NCI-H460 (cell line): ENCODE measurements at regions not wholly inside any gene's neighbourhood (a gene's known extent, or its start where the extent isn't known, plus 50 kb on each side); places are given as distances from the start of the nearest gene placed in this dataset.

Experiments
- DNase-seq: peaks from one replicate; pipeline ENCODE4 v3.0.0-alpha.2; 2016; ENCODE audit warnings: low read depth; ENCODE audit errors: extremely low read depth

- DNase-seq = no peak
These were observed 53.1 kb downstream of the ATXN3L start for GRCh38 chrX:13266641-13267345.

GRCh38 chrX:13265549-13266132 is 54.2 kb downstream of the ATXN3L start:
- DNase-seq = no peak

DNA sequence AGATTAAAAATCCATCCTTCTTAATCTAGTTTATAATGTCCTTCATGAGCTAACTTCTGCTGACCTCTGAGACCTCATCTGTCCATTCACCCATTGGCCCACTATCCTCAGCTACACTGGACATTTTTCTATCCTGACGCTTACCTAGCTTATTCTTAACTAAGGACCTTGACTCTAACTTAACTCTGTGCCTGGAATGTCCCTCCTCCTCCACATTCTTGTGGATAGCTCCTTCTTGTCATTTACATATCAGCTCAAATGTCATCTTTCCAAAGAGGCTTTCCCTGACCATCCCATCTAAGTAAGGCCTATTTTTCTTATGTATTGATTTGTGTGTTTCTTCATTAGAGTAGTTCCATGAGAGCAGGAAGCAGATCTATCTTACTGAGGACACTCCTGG is 54.7 kb downstream of the ATXN3L start:
- DNase-seq = no peak

- no peak for DNase-seq
These were observed 56.1 kb downstream of the ATXN3L start for GRCh38 chrX:13263560-13264251.

DNA sequence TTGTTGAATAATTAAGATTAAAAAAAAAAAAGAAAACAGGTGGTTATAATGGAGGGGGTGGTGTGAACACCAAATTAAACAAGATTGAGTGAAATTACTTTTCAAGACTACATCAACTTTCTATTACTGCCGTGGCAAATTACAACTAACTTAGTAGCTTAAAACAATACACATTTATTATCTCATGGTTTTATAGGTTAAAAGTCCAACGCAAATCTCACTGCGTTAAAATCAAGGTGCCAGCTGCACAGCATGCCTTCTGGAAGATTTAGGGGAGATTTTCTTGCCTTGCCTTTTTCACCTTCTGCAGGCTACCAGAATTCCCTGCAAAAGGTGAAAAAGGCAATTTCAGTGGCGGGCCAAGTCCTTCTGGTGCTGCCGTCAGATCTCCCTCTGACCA is 58.5 kb downstream of the ATXN3L start:
- DNase-seq = no peak

GRCh38 chrX:13260598-13260997 is 59.3 kb downstream of the ATXN3L start:
- no peak for DNase-seq

DNA sequence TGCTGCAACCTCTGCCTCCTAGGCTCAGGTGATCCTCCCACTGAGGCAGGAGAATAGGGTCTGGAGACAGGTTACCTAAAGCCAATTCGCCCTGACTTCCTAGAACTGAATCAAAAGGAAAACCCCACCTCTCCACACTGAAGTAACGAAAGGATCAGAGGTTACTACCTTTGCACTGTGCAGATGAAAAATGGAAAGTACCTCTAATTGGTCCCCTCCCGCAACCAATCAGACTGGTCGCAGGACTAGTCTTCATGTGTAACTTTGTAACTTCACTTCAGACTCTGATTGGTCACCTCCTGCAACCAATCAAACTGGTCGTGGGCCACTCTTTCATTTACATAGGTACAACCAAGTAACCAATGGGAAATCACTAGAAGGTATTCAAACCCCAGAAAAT is 61.1 kb downstream of the ATXN3L start:
- DNase-seq = no peak

DNA sequence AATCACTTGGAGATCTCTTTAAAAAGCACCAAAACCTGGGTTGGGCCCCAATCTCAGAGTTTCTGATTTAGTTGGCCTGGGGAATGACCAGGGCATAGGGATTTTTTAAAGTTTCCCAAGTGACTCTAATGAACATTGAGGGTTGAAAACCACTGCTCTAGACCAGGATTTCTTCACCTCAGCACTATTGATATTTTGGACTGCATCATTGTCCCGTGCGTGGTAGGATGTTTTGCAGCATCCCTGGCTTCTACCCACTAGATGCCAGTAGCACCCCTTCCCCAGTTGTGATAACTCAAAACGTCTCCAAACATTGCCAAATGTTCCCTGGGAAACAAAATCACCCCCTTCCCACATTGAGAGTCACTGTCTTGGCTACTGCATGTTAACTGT is 61.8 kb downstream of the ATXN3L start:
- no peak for DNase-seq

DNA sequence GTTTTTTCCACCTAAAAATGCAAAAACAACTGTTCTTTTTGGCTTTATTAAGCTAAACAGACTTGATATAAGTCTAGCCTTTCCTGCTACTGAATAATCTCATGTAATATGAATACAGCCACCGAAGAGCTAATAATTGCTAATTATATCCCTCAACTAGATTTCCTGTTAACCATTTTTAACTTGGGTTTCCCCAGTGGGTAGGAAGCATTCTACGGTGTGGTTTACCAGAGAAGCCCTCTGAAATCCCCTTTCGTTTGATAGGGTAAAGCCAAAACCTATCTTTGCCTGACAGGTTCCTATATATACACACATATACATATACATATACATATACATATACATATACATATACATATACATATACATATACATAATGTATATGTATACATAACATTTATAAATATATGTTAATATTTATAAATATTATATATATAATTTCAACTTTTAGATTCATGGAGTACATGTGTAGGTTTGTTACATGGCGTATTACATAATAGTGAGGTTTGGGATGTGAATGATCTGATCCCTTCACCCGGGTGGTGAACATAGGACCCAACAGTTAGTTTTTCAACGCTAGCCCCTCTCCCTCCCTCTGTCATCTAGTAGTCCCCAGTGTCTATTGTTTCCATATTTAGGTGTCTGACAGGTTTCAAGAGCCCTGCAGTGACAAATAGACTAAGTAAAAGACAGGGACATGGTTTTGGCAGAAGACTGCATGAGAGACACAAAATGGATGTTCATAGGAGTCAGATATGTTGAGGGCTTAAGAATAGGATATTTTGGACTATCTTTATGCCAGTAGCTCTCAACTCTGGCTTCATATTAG is 62.4 kb downstream of the ATXN3L start:
- no peak for DNase-seq

DNA sequence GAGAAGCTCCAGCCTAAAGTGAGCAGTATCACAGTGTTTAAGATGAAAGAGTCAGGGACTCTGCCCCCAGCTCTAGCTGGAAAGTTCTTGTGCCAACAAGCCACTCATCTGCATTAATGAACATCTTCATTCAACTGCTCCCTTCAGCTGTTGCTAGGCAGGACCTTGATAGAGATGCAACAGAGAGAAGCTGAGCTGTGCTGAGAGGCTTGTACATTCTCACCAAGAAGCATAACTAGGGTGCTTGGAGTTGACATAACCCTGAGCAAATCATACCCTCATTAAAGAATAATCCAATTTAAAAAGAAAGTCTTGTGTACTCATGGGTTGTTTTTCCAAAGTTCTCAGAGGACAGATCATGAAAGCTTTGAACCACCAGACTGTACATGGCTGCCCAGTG is 63.2 kb downstream of the ATXN3L start:
- DNase-seq = no peak

- DNase-seq = no peak
These were observed 65.0 kb downstream of the ATXN3L start for GRCh38 chrX:13254870-13255269.

GRCh38 chrX:13254076-13254785 is 65.6 kb downstream of the ATXN3L start:
- DNase-seq = peak; percentile 3

DNA sequence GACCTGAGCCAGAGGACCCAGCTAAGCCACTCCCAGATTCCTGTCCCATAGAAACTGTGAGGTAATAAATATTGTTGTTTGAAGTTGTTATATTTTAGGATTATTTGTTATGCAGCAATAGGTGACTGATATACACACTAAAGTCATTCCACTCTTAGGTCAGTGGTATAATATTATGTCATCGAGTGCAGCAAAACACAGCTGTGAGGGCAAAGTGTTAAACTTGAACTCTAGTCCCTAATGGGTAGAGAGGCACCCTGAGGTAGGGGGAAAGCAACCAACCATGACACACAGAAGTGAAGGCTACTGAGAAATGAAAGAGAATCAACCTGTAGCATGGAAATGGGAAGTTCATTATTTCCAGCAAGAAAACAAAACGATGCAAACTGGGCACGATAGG is 66.6 kb downstream of the ATXN3L start:
- no peak for DNase-seq

DNA sequence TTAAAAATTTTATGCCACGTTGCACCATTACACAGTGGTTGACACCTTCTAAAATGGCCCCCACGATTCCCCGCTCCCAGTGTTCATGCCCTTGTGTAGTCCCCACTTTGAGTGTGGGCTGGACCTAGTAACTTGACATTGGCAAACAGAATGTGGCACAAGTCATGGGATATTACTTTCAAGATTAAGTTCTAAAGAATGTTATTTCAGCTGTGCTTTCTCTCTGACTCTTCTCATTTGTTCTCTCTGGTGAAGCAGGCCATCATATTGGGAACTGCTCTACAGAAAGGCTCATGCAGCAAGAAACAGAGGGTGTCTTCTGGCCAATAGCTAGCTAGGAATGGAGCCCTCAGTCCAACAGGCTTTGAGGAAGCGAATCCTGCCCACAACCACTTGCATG is 67.1 kb downstream of the ATXN3L start:
- no peak for DNase-seq

DNA sequence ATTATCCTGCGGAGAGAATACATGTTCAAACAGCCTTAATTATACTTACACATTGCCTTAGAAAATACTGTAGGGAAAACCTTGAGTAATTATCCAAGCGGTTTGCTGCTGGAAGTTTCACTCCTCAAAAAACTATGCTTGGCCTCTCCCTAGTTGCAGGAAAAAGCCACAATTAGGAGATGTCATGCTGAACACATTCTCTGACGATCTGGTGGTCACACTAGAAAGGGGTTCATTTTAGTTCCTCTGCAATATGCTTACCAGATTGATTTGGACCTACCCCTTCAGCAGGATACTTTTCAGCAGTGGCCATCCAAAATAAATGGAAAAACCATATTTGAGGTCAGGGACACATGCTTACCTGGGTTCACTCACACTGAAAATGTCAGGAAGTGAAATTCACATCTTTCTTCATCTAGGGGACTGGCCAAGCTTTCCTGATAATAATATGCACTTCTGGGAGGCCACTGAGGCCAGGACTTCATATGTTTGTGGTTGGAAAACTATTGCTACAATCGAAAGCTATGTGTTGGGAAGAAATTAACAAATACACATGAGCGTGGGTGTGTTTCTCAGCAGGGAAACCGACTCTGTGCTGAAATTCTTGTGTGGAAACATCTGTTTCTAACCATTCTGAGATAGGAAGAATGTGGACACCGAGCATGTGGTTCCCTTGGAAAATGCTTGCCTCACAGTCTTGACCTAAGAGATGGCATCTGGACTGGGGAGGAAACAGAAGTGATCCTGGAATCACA is 68.8 kb downstream of the ATXN3L start:
- DNase-seq = no peak

- DNase-seq = no peak
These were observed 70.9 kb downstream of the ATXN3L start for GRCh38 chrX:13248867-13249486.

DNA sequence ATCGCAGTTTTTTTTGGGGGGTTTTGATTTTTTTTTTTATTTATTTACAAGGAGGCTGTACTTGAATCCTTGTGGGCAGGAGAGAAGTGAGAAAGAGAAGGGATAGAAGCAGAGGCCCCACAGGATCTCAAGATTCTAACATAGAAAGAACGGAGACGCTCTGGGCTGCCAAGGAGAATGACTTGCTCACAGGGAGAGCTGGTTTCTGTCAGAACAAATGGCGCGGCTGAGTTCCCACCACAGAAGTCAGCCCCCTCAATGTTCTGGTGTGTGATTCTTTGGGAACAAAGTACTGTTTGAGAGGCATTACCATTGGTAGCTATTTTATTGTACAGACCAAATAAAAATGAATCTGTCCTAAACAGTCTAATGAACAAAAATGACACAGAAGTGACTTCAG is 80.6 kb downstream of the ATXN3L start:
- DNase-seq = no peak

DNA sequence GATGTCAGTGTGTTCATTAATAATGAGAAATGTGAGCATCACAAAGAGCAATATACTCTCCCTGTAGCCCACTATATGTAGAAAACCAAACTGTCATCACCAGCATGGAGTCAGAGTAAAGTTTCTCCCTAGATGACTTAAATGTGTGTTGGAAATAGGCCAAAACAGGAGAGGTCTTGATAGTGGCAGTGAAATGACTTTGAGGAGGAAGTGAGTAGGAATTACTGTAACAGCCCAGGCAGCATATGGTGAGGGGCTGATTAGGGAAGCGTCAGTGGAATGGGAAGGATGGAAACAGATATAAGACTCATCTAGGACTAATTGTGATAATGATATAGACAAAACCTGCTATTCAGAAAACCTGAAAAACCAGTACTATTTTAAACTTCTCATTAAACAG is 83.9 kb downstream of the ATXN3L start:
- DNase-seq = no peak

DNA sequence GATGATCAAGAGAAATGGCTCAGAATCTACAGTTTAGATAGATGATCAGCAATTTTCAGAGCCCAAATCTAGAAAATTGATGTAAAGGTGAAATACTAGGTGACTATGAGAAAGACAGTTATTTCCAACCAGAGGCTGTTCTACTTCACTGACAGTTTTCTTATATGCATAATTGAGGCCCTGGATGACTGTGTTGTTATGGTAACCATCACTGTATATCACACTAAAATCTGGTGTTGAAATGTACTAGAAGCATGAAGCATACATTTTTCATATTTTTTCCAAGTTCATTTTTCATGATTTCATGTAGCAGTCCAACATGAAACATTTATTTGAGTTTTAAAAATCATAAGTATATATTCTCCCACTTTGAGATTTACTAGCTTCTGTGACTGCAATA is 87.4 kb downstream of the ATXN3L start:
- DNase-seq = no peak

DNA sequence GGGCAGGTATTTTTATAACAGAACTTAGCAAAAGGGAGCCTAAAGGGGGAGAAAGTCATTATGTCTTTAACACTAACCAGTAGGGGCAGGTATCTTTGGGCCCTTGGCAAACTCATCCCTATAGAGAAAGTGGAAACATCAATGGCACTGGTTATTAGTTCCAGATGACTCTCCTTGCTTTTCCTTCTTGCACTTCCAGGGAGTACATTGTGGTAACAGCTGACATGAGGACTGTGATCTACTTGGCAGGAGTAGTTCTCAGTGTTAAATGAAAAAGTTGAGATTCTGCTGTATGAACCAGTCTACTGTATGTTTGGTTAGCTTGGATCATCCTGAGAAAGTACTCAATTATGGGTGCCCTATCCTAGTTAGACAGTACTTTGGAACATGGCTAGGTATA is 93.6 kb downstream of the ATXN3L start:
- DNase-seq = no peak
